Prostate gland (tissue), 2 donors: ENCODE measurements at regions not wholly inside any gene's neighbourhood (a gene's known extent, or its start where the extent isn't known, plus 50 kb on each side); places are given as distances from the start of the nearest gene placed in this dataset.

Experiments
- DNase-seq: peaks from one replicate; pipeline ENCODE4 v3.0.0-alpha.2; 2019; ENCODE audit warnings: low spot score
- H3K27ac ChIP-seq, 2 donors: fragments of 200-600 bp; sonication (generic); 2 replicates each; pipeline ENCODE4 v1.5.1; 2017 to 2019
- H3K27me3 ChIP-seq: fragments of 200-600 bp; sonication (generic); replicated peaks from 2 replicates; pipeline ENCODE4 v1.5.1; 2019; ENCODE audit not compliant: insufficient read depth
- H3K36me3 ChIP-seq, 2 donors: fragments of 200-600 bp; sonication (generic); 1 replicate in 1 of 2; 2 replicates in 1 of 2; pipeline versions ENCODE4 v1.5.1 to v1.8.1; 2017 to 2019
- H3K4me1 ChIP-seq: fragments of 200-600 bp; sonication (generic); replicated peaks from 2 replicates; pipeline ENCODE4 v1.5.1; 2019
- H3K4me3 ChIP-seq, 2 donors: fragments of 200-600 bp; sonication (generic); 2 replicates each; pipeline ENCODE4 v1.5.1; 2017 to 2019
- H3K9me3 ChIP-seq: fragments of 200-600 bp; sonication (generic); 2 replicates; pipeline ENCODE4 v1.5.1; 2017
- CTCF ChIP-seq, 4 experiments: fragments of 200-600 bp in 2 of 4; fragments of 450-650 bp in 2 of 4; sonication (generic) in 2 of 4; IDR thresholded peaks; 1 replicate in 3 of 4; 2 replicates in 1 of 4; pipeline ENCODE4 v1.5.1; 2016 to 2019; ENCODE audit warnings: antibody characterized with exemption in 4 of 4, mild to moderate bottlenecking in 2 of 4, moderate library complexity in 2 of 4
- POLR2A ChIP-seq: fragments of 450-650 bp; IDR thresholded peaks from one replicate; pipeline ENCODE4 v1.6.1; 2016; ENCODE audit warnings: antibody characterized with exemption, mild to moderate bottlenecking
- POLR2AphosphoS5 ChIP-seq: sonication (generic); formaldehyde crosslinking; IDR thresholded peaks from one replicate; pipeline ENCODE4 v1.6.1; 2017; ENCODE audit warnings: antibody characterized with exemption
- WGBS: methylation state at CpG from one replicate; pipeline ENCODE4 v1.1.5; 2018; 5-methylcytosine and 5-hydroxymethylcytosine counted together
- intact Hi-C: fragments of 100-400 bp; cut with DNase I; formaldehyde crosslinking; loops from one replicate; pipeline ENCODE4 v1.14.2; 2022

GRCh38 chr6:14426281-14426680, 308.7 kb downstream of the CD83 start:
- Histone ChIP-seq H3K4me3 (no peak overlapping the region), H3K36me3 (no peaks in the 10 kb centered on the region), H3K9me3 (no peaks in the 10 kb centered on the region), H3K27me3 (no peaks in the 10 kb centered on the region), H3K4me1 (no peaks in the 10 kb centered on the region), H3K27ac (no peak overlapping the region)
- DNase-seq = no peak
- intact Hi-C loops = no loop called here
- WGBS = 100% methylated on average over 2 of the region's 2 CpGs
- no peak for TF ChIP-seq POLR2A
- TF ChIP-seq POLR2AphosphoS5 = no peak
- TF ChIP-seq CTCF (IDR thresholded peaks at IDR 0.05) = no peak

- intact Hi-C loops = no loop called here
- TF ChIP-seq POLR2A (no peak), CTCF (IDR thresholded peaks at IDR 0.05) (no peak), POLR2AphosphoS5 (no peak)
- Histone ChIP-seq H3K9me3 (no peaks in the 10 kb centered on the region), H3K27ac (no peak overlapping the region), H3K4me3 (no peak overlapping the region), H3K27me3 (no peaks in the 10 kb centered on the region), H3K36me3 (no peaks in the 10 kb centered on the region), H3K4me1 (no peaks in the 10 kb centered on the region)
- 78% methylated on average over 3 of the region's 3 CpGs for WGBS
- DNase-seq = no peak
Observed at GRCh38 chr6:14428269-14428668, 310.7 kb downstream of the CD83 start.

GRCh38 chr6:14429396-14429795, 311.8 kb downstream of the CD83 start:
- Histone ChIP-seq H3K9me3 (no peaks in the 10 kb centered on the region), H3K36me3 (no peaks in the 10 kb centered on the region), H3K4me3 (no peak overlapping the region), H3K27ac (no peak overlapping the region), H3K27me3 (no peaks in the 10 kb centered on the region), H3K4me1 (no peaks in the 10 kb centered on the region)
- 90% methylated on average over 10 of the region's 10 CpGs for WGBS
- DNase-seq = no peak
- intact Hi-C loops = no loop called here
- TF ChIP-seq POLR2A (no peak), POLR2AphosphoS5 (no peak), CTCF (IDR thresholded peaks at IDR 0.05) (no peak)

GRCh38 chr6:14430218-14430617, 312.6 kb downstream of the CD83 start:
- Histone ChIP-seq H3K27me3 (no peaks in the 10 kb centered on the region), H3K9me3 (no peaks in the 10 kb centered on the region), H3K4me3 (no peak overlapping the region), H3K4me1 (no peaks in the 10 kb centered on the region), H3K36me3 (no peaks in the 10 kb centered on the region), H3K27ac (no peak overlapping the region)
- no peak for DNase-seq
- WGBS = 82% methylated on average over 2 of the region's 2 CpGs
- intact Hi-C loops = no loop called here
- no peak for TF ChIP-seq POLR2AphosphoS5
- TF ChIP-seq CTCF (IDR thresholded peaks at IDR 0.05) = no peak
- TF ChIP-seq POLR2A = no peak

- no peaks in the 10 kb centered on the region for H3K36me3 ChIP-seq
- no peaks in the 10 kb centered on the region for H3K9me3 ChIP-seq
- intact Hi-C loops = no loop called here
- H3K27me3 ChIP-seq = no peaks in the 10 kb centered on the region
- WGBS = 73% methylated on average over 14 of the region's 14 CpGs
- no peak overlapping the region for H3K27ac ChIP-seq
- no peak overlapping the region for H3K4me3 ChIP-seq
- TF ChIP-seq POLR2AphosphoS5 (no peak), CTCF (IDR thresholded peaks at IDR 0.05) (no peak), POLR2A (no peak)
- H3K4me1 ChIP-seq = no peaks in the 10 kb centered on the region
- DNase-seq = no peak
Observed at GRCh38 chr6:14431385-14432330, 314.1 kb downstream of the CD83 start.
